DMS153 treated with DMSO at 0.1 percent for 48 hours (cell line): ENCODE measurements at regions not wholly inside any gene's neighbourhood (a gene's known extent, or its start where the extent isn't known, plus 50 kb on each side); places are given as distances from the start of the nearest gene placed in this dataset.
"Not testable (repeated sequence)": the region's sequence is repeated elsewhere in the genome, so short reads cannot be mapped to it uniquely, and the experiment has no call there.

Experiments used
- DNase-seq: peaks from one replicate; lab custom pipeline; 2025; ENCODE audit not compliant: unreplicated experiment; lab: John Stamatoyannopoulos, UW

DNA sequence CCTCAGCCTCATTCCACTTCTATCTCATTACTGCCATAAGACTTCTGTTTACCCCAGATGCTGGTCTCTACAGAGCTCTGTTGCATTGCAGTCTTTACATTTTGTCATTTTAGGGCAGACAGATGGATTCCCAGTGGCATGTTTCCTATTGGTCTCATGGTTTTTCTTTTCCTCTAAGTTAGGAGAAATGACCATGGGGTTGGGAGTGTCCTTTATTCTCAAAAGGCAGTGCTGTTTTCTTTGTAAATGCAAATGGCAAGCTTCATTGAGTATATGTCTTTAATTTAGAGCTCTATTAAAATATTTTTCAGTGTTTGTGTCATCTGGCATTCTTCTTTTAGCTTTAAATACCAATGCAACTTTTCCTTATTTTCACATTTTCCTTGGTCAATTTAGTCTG is 57.0 kb downstream of the MSTN start:
- no peak for DNase-seq

DNA sequence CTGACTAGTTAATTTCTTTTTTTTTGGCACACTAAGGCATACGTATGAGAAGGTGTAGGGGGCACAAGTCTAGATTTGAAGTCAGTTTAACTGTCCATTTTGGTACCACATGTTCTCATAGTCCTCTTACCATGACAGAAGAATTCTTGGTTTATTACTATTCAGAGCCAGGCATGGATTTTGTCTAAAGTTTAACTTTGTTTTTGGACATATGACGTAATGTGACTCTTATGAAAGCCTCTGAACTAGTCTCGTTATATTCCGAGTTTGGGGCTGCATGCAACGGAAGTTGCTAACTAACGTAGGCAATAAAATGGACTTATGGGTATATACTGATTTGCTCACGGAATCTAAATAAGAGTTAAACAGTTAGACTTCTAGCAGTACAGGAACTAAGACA is 62.9 kb downstream of the MSTN start:
- DNase-seq = no peak

DNA sequence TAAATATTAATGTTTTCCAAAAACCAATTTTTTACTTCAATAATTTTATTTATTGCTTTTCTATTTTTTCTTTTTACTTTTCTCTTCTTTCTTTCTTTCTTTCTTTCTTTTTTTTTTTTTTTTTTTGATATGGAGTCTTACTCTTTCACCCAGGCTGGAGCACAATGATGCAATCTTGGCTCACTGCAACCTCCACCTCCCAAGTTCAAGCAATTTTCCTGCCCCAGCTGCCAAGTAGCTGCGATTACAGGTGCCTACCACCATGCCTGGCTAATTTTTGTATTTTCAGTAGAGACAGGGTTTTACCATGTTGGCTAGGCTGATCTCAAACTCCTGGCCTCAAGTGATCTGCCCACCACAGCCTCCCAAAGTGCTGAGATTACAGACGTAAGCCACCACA is 63.9 kb downstream of the MSTN start:
- DNase-seq = not testable (repeated sequence)

DNA sequence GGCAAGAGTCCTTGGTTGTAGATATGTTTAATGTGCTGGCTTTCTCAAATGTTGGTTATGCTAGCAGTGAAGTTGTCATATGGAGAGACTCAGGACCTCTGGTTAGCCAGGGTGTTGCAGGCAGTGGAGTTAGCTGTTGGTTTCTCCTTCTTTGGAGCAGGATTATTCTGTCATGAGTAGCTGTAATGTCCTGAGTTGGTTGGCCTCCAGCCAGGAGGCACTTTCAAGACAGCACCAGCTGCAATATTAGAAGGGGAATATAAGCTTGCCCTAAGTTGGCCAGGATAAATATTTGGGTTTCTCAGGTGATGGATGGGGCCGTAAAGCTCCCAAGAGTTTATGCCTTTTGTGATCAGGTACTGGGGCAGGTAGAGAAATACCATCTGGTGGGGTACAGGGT is 65.5 kb downstream of the MSTN start:
- no peak for DNase-seq

DNA sequence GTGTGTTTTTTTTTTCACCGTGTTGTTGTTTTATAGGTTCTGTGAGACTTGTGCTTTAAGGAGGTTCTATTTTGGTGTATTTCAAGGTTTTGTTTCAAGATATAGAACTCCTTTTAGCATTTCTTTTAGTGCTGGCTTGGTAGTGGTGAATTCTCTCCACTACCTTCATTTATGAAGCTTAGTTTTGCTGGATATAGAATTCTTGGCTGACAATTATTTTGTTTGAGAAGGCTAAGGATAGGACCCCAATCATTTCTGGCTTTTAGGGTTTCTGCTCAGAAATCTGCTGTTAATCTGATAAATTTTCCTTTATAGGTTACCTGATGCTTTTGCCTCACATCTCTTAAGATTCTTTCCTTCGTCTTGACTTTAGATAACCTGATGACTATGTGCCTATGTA is 66.8 kb downstream of the MSTN start:
- no peak for DNase-seq

DNA sequence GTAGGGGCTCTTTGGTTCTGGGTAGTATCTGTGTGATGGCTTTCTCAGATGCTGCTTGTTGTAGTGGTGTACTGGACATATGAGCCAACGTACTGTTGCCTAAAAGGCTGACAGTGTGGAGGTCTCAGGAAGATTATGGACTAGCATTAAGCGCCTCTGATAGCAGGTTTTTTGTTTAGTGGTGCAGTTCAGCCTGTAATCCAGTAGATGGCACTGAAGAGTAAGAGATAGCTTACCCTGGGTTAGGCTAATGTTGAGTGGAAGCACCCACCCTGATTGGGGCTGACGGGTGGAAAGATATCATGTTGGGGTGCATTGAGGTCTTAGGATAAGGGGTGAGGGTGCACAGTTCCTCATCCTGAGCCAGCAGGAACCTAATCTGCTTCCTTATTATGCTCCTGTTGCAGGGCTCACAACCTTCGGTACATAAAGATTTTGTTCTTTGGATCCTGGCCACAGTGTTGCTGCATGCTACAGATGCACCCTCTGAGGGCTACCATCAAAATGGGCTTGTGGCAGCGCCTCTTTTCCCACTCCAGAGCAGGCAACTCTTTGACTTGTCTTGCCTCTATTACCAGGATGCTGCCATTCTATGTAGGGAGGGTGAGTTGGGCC is 79.6 kb downstream of the MSTN start:
- DNase-seq = no peak

DNA sequence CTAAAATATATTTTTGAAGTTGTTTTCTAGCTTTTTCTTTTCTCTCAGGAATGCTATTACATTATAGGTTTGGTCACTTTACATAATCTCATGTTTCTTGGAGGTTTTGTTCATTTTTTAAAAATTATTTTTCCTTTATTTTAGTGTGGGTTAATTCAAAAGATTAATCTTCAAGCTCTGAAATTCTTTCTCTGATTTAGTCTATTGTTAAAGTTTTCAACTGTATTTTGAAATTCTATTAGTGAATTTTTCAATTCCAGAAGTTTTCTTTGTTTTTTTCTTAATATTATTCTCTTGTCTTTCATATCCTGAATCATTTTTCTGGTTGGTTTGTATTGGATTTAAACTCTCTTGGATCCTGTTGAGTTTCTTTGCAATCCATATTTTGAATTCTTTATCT is 80.4 kb downstream of the MSTN start:
- DNase-seq = no peak

DNA sequence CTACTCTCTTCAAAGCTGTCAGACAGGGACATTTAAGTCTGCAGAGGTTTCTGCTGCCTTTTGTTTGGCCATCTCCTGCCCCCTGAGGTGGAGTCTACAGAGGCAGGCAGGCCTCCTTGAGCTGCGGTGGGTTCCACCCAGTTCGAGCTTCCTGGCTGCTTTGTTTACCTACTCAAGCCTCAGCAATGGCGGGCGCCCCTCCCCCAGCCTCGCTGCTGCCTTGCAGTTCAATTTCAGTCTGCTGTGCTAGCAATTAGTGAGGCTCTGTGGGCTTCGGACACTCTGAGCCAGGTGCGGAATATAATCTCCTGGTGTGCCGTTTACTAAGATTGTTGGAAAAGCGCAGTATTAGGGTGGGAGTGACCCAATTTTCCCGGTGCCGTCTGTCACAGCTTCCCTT is 86.0 kb downstream of the MSTN start:
- DNase-seq = not testable (repeated sequence)

DNA sequence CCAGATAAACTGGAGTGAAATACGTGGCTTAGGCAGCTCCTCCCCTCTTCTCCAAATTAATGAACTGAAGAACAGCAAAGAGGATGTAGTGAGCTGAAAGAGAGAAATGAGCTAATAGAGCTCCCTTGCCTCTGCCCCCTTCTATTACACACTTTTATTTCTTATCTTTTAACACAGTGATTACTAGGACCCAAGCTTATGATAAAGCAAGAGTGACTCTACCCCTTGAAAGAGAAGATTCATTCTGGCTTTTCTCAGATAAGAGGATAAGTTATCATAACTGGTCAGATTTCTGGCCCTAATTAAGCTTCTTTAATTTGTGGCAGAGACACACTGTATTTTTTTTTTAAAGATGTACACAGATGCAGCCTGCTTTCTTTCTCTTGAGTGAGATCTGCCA is 102.2 kb downstream of the MSTN start:
- DNase-seq = no peak

DNA sequence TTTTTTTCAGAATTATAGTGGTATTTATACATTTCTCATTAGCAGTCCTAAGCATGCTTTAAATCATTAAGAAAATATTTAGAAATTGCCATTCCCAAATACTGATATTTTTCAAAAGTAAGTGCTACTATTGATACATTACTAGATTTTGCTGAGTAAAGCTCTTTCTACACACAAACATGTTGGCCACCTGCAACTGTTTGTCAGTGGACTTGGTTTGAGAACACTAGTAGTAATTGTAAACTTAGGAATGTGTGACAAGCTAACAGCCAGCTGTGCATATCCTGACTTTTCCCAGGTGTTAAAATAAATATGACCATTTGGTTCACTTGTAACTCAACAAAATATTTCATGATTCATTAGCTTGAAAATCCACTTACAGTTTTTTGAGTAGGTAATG is 103.1 kb downstream of the MSTN start:
- DNase-seq = no peak

DNA sequence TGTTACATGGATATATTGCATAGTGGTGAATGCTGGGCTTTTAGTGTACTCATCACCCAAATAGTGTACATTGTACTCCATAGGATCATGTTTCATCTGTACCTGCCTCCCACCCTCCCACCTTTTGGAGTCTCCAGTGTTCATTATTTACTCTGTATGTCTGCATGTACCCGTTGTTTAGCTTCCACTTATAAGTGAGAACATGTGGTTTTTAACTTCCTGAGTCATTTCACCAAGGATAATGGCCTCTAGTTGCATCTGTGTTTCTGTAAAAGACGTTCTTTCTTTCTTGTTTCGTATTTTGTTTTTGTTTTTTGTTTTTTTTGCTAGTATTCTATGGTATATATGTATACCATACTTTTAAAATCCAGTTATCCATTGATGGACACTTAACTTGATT is 107.5 kb downstream of the MSTN start:
- peak; percentile 5 for DNase-seq

DNA sequence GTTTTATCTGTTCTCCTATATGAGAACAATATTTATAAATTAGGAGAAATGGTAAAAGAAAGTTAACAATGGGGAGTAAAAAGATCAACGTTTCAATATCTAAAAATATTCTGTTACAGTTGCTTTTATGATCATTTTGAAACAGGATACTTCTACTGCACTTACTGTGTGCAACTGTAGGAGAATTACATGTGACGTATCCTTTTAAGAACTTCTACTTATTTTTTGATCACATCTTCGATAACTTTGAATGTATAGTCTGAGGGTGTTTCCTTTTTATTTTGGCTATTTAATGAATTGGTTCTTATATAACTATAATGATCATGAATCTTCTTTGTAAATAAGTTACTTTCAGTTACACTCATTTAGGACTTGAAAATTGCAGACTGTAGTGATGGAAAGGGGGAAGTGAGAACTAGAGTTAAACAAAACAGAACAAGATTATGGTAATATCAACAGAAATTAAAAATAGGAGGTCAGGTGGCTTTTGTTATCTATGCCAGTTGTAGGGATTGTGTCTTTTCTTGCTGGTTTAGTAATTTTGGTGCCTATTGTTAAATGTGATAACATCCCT is 109.9 kb downstream of the MSTN start:
- no peak for DNase-seq

DNA sequence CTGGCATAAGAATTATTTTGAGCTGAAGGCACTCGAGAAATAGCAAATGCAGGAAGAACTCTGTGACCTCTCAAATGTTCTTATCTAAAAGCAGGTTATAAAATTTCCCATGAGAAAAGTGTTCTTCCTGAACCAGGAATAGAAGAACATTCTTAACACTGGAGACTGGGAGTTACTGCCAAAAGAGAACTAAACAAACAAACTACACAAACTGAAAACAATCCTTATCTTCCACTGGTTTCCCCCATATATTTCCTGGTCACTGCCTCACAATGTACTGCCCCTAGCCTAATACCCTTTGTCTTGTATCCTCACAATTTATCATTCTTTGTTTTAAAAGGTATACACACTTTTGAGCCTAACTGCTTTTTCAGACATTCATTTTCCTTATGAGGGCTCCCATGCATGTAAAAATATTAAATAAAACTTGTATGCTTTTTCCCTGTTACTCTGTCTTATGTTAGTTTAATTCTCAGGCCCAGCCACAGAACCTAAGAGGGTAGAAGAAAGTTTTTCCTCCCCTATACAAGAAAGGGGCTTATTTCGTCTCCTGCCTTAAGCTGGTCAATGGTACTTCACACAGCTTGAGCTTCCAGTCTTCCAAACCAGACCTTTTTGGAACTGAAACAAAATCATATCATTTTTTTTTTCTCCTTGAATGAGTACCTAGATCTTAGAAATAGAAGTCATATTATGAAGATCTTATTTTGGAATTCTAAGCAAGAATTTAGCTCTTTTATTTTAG is 110.6 kb downstream of the MSTN start:
- DNase-seq = no peak

DNA sequence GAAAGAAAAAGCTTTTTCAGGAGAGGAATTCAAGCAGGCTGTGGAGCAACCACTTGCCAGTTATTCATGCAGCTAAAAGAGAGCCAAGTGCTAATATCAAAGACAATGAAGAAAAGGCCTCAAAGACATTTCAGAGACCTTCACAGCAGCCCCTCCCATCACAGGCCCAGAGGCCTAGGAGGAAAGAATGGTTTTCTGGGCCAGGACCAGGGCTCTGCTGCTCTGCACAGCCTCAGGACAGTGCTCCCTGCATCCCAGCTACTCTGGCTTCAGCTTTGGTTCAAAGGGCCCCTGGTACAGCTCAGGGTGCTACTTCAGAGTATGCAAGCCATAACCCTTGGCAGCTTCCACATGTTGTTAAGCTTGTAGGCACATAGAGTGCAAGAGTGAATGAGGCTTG is 119.5 kb downstream of the MSTN start:
- DNase-seq = no peak

DNA sequence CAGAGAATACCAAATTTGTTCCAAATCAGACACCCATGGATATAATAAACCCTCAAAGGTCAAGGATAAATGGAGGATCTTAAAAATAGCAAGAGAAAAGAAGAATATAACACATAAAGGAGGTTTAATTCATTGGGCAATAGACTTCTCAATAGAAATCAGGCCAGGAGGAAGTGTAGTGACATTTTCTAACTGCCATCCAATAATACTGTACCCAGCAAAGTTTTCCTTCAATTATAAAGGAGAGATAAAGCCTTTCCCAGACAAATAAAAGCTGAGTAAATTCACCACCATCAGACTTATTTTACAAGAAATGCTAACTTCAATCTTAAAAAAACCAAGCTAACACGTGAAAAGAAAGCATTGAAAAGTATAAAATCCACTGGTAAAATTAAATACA is 121.6 kb downstream of the MSTN start:
- DNase-seq = no peak

DNA sequence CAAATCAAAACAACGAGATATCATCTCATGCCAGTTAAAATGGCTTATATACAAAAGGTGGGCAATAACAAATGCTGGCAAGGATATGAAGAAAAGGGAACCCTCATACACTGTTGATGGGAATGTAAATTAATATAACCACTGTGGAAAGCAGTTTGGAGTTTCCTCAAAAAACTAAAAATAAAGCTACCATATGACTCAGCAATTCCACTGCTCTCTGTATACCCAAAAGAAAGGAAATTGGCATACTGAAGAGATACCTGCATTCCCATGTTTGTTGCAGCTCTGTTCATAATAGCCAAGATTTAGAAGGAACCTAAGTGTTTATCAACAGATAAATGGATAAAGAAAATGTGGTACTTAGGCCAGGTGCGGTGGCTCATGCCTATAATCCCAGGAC is 124.8 kb downstream of the MSTN start:
- no peak for DNase-seq

DNA sequence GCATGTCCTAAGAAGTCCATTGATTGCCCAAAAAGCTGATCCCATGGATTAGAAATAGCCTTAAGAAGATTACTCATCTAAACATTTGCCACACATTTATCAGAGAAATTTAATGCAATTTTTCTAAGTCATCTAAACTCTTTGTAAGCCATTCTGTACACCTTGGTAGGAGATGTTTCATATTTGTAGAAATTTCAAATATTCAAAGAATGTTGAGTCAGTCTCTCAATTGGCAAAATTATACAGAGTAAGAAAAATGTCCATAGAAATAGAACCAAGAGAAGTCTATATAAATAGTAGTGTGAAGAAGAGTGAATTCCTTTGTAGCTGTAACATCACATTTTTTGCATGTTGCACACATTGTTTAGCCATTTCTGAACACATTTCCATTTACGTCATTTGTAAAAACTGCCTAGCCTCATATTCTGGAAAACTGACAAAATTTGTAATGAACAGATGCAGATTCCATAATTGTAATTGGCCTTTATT is 128.6 kb downstream of the MSTN start:
- no peak for DNase-seq

DNA sequence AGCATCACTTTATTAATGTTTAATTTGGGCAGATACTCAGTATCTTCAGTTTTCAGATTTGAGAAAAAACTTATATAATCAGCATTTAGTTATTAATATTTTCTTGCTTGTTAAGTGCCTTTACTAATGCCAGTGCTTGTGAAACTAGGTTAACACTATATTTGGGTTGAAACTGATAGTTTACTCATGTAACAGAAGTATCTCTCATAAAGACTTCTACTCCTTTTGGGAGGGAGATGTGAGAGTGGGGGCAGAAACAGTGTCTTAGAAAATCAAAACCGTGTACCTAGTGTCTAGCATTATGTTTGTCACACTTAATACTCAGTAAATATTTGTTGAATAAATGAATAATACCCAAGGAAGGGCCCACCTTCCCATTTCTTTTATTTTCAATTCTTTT is 129.5 kb downstream of the MSTN start:
- no peak for DNase-seq

DNA sequence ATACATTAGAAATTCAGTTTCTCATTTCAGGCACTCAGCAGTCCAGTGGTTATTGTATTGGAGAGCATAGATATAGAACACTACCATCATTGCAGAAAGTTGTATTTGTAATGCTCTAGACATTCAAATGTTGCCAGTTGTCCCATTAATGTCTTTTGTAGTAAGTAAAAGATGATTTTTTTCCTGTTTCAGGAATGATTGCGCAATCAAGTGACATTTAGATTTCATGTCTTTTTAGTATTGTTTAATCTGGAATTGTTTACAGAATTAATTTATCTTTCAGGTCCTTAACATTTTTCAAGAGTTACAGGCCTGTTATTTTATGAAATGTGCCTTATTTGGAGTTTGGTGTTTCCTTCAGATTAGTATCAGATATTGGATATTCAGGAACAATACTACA is 134.7 kb downstream of the MSTN start:
- no peak for DNase-seq
